ENCODE measurements at regions not wholly inside any gene's neighbourhood (a gene's known extent, or its start where the extent isn't known, plus 50 kb on each side); places are given as distances from the start of the nearest gene placed in this dataset.

DNA sequence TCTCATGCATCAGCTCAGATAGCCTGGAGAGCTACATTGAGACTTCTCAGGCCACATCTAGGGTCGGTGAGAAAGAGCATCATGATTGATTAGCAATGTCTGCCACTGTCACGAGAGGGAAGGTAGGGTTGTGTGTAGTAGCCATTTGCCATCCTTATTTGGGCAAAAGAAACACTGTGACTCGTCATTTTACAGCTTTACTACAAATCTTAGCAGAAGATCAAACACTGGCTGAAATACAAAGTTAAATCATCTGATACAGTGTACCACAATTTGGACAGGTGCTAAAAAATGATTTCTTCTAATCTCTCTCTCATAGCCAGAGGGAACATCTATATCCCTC lies 334.3 kb downstream of the CBLN1 start:
- POLR2A ChIA-PET = no interaction called here
- Histone ChIP-seq H3K4me3 (ENCODE audit: low read depth, low read length) (no peak overlapping the region), H3K27ac (ENCODE audit: low read depth, low read length) (no peak overlapping the region), H3K9me3 (ENCODE audit: control insufficient read depth, insufficient read depth, low read length) (peaks cover 7% of the 10 kb centered on the region), H3K27me3 (ENCODE audit: control insufficient read depth, insufficient read depth, low read length) (no peaks in the 10 kb centered on the region)
- CTCF ChIA-PET = interaction anchor here (0.9 kb wide), 1 partner anchor 26 kb away, joined by 4 read pairs; no protein-coding TSS in a partner anchor
- DNase-seq (ENCODE audit: low read depth, low spot score) = no peak
- TF ChIP-seq, protein P1, sequence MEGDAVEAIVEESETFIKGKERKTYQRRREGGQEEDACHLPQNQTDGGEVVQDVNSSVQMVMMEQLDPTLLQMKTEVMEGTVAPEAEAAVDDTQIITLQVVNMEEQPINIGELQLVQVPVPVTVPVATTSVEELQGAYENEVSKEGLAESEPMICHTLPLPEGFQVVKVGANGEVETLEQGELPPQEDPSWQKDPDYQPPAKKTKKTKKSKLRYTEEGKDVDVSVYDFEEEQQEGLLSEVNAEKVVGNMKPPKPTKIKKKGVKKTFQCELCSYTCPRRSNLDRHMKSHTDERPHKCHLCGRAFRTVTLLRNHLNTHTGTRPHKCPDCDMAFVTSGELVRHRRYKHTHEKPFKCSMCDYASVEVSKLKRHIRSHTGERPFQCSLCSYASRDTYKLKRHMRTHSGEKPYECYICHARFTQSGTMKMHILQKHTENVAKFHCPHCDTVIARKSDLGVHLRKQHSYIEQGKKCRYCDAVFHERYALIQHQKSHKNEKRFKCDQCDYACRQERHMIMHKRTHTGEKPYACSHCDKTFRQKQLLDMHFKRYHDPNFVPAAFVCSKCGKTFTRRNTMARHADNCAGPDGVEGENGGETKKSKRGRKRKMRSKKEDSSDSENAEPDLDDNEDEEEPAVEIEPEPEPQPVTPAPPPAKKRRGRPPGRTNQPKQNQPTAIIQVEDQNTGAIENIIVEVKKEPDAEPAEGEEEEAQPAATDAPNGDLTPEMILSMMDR (IDR thresholded peaks at IDR 0.05; ENCODE audit: low read depth, low read length) = no peak

GRCh38 chr16:48946686-48947370 lies 334.8 kb downstream of the CBLN1 start:
- no peak overlapping the region for H3K4me3 ChIP-seq (ENCODE audit: low read depth, low read length)
- H3K27me3 ChIP-seq (ENCODE audit: control insufficient read depth, insufficient read depth, low read length) = no peaks in the 10 kb centered on the region
- TF ChIP-seq, protein P1 (IDR thresholded peaks at IDR 0.05; ENCODE audit: low read depth, low read length) = no peak
- ChIA-PET POLR2A (no interaction called here), CTCF (interaction anchor here (0.9 kb wide), 1 partner anchor 26 kb away, joined by 4 read pairs; no protein-coding TSS in a partner anchor)
- H3K9me3 ChIP-seq (ENCODE audit: control insufficient read depth, insufficient read depth, low read length) = peaks cover 7% of the 10 kb centered on the region
- no peak overlapping the region for H3K27ac ChIP-seq (ENCODE audit: low read depth, low read length)
- DNase-seq (ENCODE audit: low read depth, low spot score) = no peak

- Histone ChIP-seq H3K27me3 (ENCODE audit: control insufficient read depth, insufficient read depth, low read length) (no peaks in the 10 kb centered on the region), H3K27ac (ENCODE audit: low read depth, low read length) (no peak overlapping the region), H3K4me3 (ENCODE audit: low read depth, low read length) (no peak overlapping the region), H3K9me3 (ENCODE audit: control insufficient read depth, insufficient read depth, low read length) (peaks cover 6% of the 10 kb centered on the region; the same call in 1 of the 2 replicates)
- TF ChIP-seq, protein P1 (IDR thresholded peaks at IDR 0.05; ENCODE audit: low read depth, low read length) = no peak
- ChIA-PET CTCF (no interaction called here), POLR2A (no interaction called here)
- DNase-seq (ENCODE audit: low read depth, low spot score) = no peak
Observed at GRCh38 chr16:48942996-48943395, 333.0 kb upstream of the N4BP1 start.

DNA sequence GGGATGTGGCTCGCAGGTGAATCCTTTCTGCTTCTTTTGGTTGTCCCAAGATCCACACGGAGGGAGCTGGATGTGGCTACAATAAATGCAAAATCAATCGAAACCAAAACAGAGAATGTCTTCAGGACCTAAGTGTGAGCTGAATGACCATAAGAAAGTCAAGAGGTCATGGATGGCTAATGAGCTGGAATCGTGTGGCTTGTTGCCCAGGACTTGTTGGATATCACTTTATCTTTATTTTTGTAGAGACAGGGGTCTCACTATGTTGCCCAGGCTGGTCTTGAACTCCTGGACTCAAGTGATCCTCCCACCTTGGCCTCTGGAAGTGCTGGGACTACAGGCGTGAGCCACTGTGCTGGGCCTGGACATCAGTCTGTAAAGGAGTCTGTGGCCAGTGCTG lies 326.8 kb upstream of the N4BP1 start:
- H3K4me3 ChIP-seq (ENCODE audit: low read depth, low read length) = no peak overlapping the region
- ChIA-PET CTCF (no interaction called here), POLR2A (no interaction called here)
- H3K27me3 ChIP-seq (ENCODE audit: control insufficient read depth, insufficient read depth, low read length) = no peaks in the 10 kb centered on the region
- H3K27ac ChIP-seq (ENCODE audit: low read depth, low read length) = no peak overlapping the region
- no peak for DNase-seq (ENCODE audit: low read depth, low spot score)
- TF ChIP-seq, protein P1 (IDR thresholded peaks at IDR 0.05; ENCODE audit: low read depth, low read length) = no peak
- H3K9me3 ChIP-seq (ENCODE audit: control insufficient read depth, insufficient read depth, low read length) = peaks cover 22% of the 10 kb centered on the region

DNA sequence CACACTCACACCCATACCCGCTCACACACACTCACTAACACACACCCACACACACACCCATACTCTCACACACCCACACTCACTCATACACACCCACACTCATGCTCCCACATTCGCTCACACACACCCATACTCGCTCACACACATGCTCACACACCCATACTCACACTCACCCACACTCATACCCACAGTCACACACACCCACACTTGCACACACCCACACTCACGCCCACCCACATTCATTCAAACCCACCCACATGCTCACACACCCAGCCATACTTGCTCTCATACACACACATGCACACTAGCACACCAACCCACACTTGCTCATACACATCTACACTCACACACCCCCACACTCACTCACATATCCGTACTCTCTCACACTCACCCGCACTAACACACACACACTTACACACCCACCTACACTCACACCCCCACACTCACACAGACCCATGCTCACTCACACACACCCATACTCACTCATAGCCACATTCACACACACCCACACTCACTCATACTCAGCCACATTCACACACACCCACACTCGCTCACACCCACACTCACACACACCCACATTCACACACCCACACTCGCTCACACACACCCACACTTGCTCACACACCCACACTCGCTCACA lies 322.4 kb upstream of the N4BP1 start:
- no peak for DNase-seq (ENCODE audit: low read depth, low spot score)
- ChIA-PET POLR2A (no interaction called here), CTCF (no interaction called here)
- TF ChIP-seq, protein P1 (IDR thresholded peaks at IDR 0.05; ENCODE audit: low read depth, low read length) = no peak
- peaks cover 37% of the 10 kb centered on the region for H3K9me3 ChIP-seq (ENCODE audit: control insufficient read depth, insufficient read depth, low read length)
- H3K27ac ChIP-seq (ENCODE audit: low read depth, low read length) = no peak overlapping the region
- H3K27me3 ChIP-seq (ENCODE audit: control insufficient read depth, insufficient read depth, low read length) = no peaks in the 10 kb centered on the region
- no peak overlapping the region for H3K4me3 ChIP-seq (ENCODE audit: low read depth, low read length)
